SU-DHL-6 (cell line): ENCODE measurements at regions not wholly inside any gene's neighbourhood (a gene's known extent, or its start where the extent isn't known, plus 50 kb on each side); places are given as distances from the start of the nearest gene placed in this dataset.
"Not testable (repeated sequence)": the region's sequence is repeated elsewhere in the genome, so short reads cannot be mapped to it uniquely, and the experiment has no call there.

Experiments
- H2AFZ ChIP-seq: fragments of 200-600 bp; sonication (generic); 2 replicates; pipeline ENCODE4 v1.6.1; 2014; ENCODE audit warnings: low read depth, mild to moderate bottlenecking, moderate library complexity, mixed read lengths, antibody characterized with exemption, low read length; ENCODE audit not compliant: severe bottlenecking
- H3F3A ChIP-seq: fragments of 200-600 bp; shearing (Covaris generic); 2 replicates; pipeline ENCODE4 v1.6.0; 2016; ENCODE audit warnings: antibody characterized with exemption, mild to moderate bottlenecking; ENCODE audit not compliant: insufficient read depth
- H3K27ac ChIP-seq: fragments of 200-600 bp; sonication (generic); 2 replicates; pipeline ENCODE4 v1.5.1; 2016; ENCODE audit warnings: low read depth, mild to moderate bottlenecking, low read length, moderate library complexity, mixed read lengths
- H3K27me3 ChIP-seq: fragments of 200-600 bp; sonication (generic), shearing (Covaris generic); 2 replicates; pipeline ENCODE4 v1.6.0; 2014; ENCODE audit warnings: mild to moderate bottlenecking, low read length
- H3K36me3 ChIP-seq: fragments of 200-600 bp; sonication (generic); 2 replicates; pipeline ENCODE4 v1.6.1; 2014; ENCODE audit warnings: mild to moderate bottlenecking, low read length, mixed read lengths
- H3K4me2 ChIP-seq: fragments of 300-600, 200-600 bp; shearing (Covaris generic), sonication (generic); 2 replicates; pipeline ENCODE4 v1.6.0; 2014; ENCODE audit warnings: low read length, low read depth, mild to moderate bottlenecking; ENCODE audit not compliant: poor library complexity, severe bottlenecking
- H3K4me3 ChIP-seq: fragments of 200-600 bp; sonication (generic); 2 replicates; pipeline ENCODE4 v1.5.1; 2014; ENCODE audit warnings: antibody characterized with exemption, low read length, mild to moderate bottlenecking, mixed read lengths; ENCODE audit not compliant: insufficient read depth, poor library complexity, severe bottlenecking
- H3K79me2 ChIP-seq: fragments of 200-600 bp; sonication (generic); 2 replicates; pipeline ENCODE4 v1.6.1; 2014; ENCODE audit warnings: mild to moderate bottlenecking, low read length, moderate library complexity; ENCODE audit not compliant: insufficient read depth
- H3K9ac ChIP-seq: fragments of 200-600 bp; sonication (generic); 2 replicates; pipeline ENCODE4 v1.7.0; 2014; ENCODE audit warnings: mild to moderate bottlenecking, low read length
- H3K9me2 ChIP-seq: fragments of 200-600 bp; sonication (generic); replicated peaks from 2 replicates; pipeline ENCODE4 v1.6.1; 2014; ENCODE audit warnings: low read length; ENCODE audit not compliant: insufficient read depth
- H3K9me3 ChIP-seq: fragments of 200-600 bp; sonication (generic); 2 replicates; pipeline ENCODE4 v1.6.1; 2014; ENCODE audit warnings: low read length, mixed read lengths; ENCODE audit not compliant: insufficient read depth
- H4K20me1 ChIP-seq: fragments of 200-600 bp; sonication (generic); 2 replicates; pipeline ENCODE4 v1.6.1; 2014; ENCODE audit warnings: low read depth, mild to moderate bottlenecking, antibody characterized with exemption, low read length, moderate library complexity, mixed read lengths

- H4K20me1 ChIP-seq, H2AFZ ChIP-seq, H3K9ac ChIP-seq: not testable (repeated sequence)
These were observed 415.0 kb downstream of the RPIA start for GRCh38 chr2:89106369-89107019.

GRCh38 chr2:89112434-89112833 is 421.0 kb downstream of the RPIA start:
- H3K9me2 ChIP-seq, H4K20me1 ChIP-seq, H3K9ac ChIP-seq, H3K27ac ChIP-seq, H3K79me2 ChIP-seq, H3K4me3 ChIP-seq, H3F3A ChIP-seq, H3K9me3 ChIP-seq, H2AFZ ChIP-seq, H3K4me2 ChIP-seq, H3K36me3 ChIP-seq, H3K27me3 ChIP-seq: not testable (repeated sequence)

More at GRCh38 chr2:89106369-89107019, 415.0 kb downstream of the RPIA start:
- H3K9me3 ChIP-seq, H3K4me2 ChIP-seq, H3K36me3 ChIP-seq, H3F3A ChIP-seq, H3K27ac ChIP-seq, H3K9me2 ChIP-seq, H3K27me3 ChIP-seq, H3K4me3 ChIP-seq, H3K79me2 ChIP-seq: not testable (repeated sequence)

GRCh38 chr2:89113286-89113685 is 421.8 kb downstream of the RPIA start:
- H3K9me2 ChIP-seq, H3F3A ChIP-seq, H3K36me3 ChIP-seq, H3K27ac ChIP-seq, H3K4me3 ChIP-seq, H2AFZ ChIP-seq, H3K9ac ChIP-seq, H3K4me2 ChIP-seq, H3K9me3 ChIP-seq, H4K20me1 ChIP-seq, H3K27me3 ChIP-seq, H3K79me2 ChIP-seq: not testable (repeated sequence)

GRCh38 chr2:89129440-89129839 is 438.0 kb downstream of the RPIA start:
- H4K20me1 ChIP-seq, H3K36me3 ChIP-seq, H3K9me2 ChIP-seq, H3K9me3 ChIP-seq, H3K79me2 ChIP-seq, H2AFZ ChIP-seq, H3K9ac ChIP-seq, H3K27me3 ChIP-seq, H3K27ac ChIP-seq, H3K4me2 ChIP-seq, H3K4me3 ChIP-seq, H3F3A ChIP-seq: not testable (repeated sequence)

GRCh38 chr2:89130665-89131308 is 439.3 kb downstream of the RPIA start:
- H3K9me3 ChIP-seq, H3K36me3 ChIP-seq, H3F3A ChIP-seq, H3K4me2 ChIP-seq, H3K4me3 ChIP-seq, H3K9ac ChIP-seq, H3K27me3 ChIP-seq, H2AFZ ChIP-seq, H3K27ac ChIP-seq, H3K79me2 ChIP-seq, H4K20me1 ChIP-seq, H3K9me2 ChIP-seq: not testable (repeated sequence)

- not testable (repeated sequence) for H4K20me1 ChIP-seq, H3F3A ChIP-seq, H3K9me2 ChIP-seq, H3K27me3 ChIP-seq, H3K36me3 ChIP-seq, H3K9me3 ChIP-seq, H3K79me2 ChIP-seq, H2AFZ ChIP-seq
- Histone ChIP-seq H3K9ac (peak overlapping the region; percentile 12; the same call in 1 of the 2 replicates), H3K27ac (peak overlapping the region; percentile 71), H3K4me2 (peak overlapping the region; percentile 52), H3K4me3 (peak overlapping the region; percentile 22)
These were observed 451.5 kb downstream of the RPIA start for GRCh38 chr2:89142959-89143358.

- H3K4me2 ChIP-seq, H3K9ac ChIP-seq, H3K79me2 ChIP-seq, H3K36me3 ChIP-seq, H3K9me2 ChIP-seq, H3K27me3 ChIP-seq, H3K9me3 ChIP-seq, H3K27ac ChIP-seq, H3K4me3 ChIP-seq, H4K20me1 ChIP-seq, H2AFZ ChIP-seq, H3F3A ChIP-seq: not testable (repeated sequence)
These were observed 453.9 kb downstream of the RPIA start for GRCh38 chr2:89145342-89145741.

GRCh38 chr2:89148256-89148655 is 456.8 kb downstream of the RPIA start:
- H3F3A ChIP-seq, H4K20me1 ChIP-seq, H3K27ac ChIP-seq, H3K9me2 ChIP-seq, H3K4me2 ChIP-seq, H2AFZ ChIP-seq, H3K27me3 ChIP-seq, H3K36me3 ChIP-seq, H3K9ac ChIP-seq, H3K4me3 ChIP-seq, H3K79me2 ChIP-seq, H3K9me3 ChIP-seq: not testable (repeated sequence)
